Hepatocyte (in vitro differentiated cells): ENCODE measurements at regions not wholly inside any gene's neighbourhood (a gene's known extent, or its start where the extent isn't known, plus 50 kb on each side); places are given as distances from the start of the nearest gene placed in this dataset.

Experiments used
- DNase-seq: peaks from one replicate; pipeline ENCODE4 v3.0.0-alpha.2; 2016; ENCODE audit warnings: low spot score
- H2AFZ ChIP-seq: fragments of 200-600 bp; sonication (generic); 2 replicates; pipeline ENCODE4 v1.6.0; 2016; ENCODE audit warnings: antibody characterized with exemption, mild to moderate bottlenecking
- H3K27ac ChIP-seq: fragments of 200-600 bp; sonication (generic); 2 replicates; pipeline ENCODE4 v1.5.1; 2016; ENCODE audit warnings: mild to moderate bottlenecking
- H3K27me3 ChIP-seq: fragments of 200-600 bp; sonication (generic); 2 replicates; pipeline ENCODE4 v1.6.1; 2016
- H3K36me3 ChIP-seq: fragments of 200-600 bp; sonication (generic); replicated peaks from 2 replicates; pipeline ENCODE4 v1.5.1; 2016; ENCODE audit warnings: low read depth; ENCODE audit not compliant: insufficient read depth
- H3K4me1 ChIP-seq: fragments of 200-600 bp; sonication (generic); 2 replicates; pipeline ENCODE4 v1.5.1; 2016; ENCODE audit warnings: mild to moderate bottlenecking, moderate library complexity; ENCODE audit not compliant: insufficient read depth
- H3K4me2 ChIP-seq: fragments of 200-600 bp; sonication (generic); 2 replicates; pipeline ENCODE4 v1.6.0; 2016
- H3K4me3 ChIP-seq: fragments of 200-600 bp; sonication (generic); 2 replicates; pipeline ENCODE4 v1.5.1; 2016; ENCODE audit warnings: mild to moderate bottlenecking
- H3K79me2 ChIP-seq: fragments of 200-600 bp; sonication (generic); 2 replicates; pipeline ENCODE4 v1.6.0; 2017; ENCODE audit warnings: mild to moderate bottlenecking
- H3K9me2 ChIP-seq: fragments of 200-600 bp; sonication (generic); replicated peaks from 2 replicates; pipeline ENCODE4 v1.6.0; 2017; ENCODE audit warnings: mild to moderate bottlenecking; ENCODE audit not compliant: insufficient read depth
- H3K9me3 ChIP-seq: fragments of 200-600 bp; sonication (generic); 2 replicates; pipeline ENCODE4 v1.5.1; 2016; ENCODE audit warnings: low read depth, mild to moderate bottlenecking
- H4K20me1 ChIP-seq: fragments of 200-600 bp; sonication (generic); 2 replicates; pipeline ENCODE4 v1.6.0; 2016; ENCODE audit warnings: mild to moderate bottlenecking; ENCODE audit not compliant: insufficient read depth, poor library complexity, severe bottlenecking
- CTCF ChIP-seq: fragments of 200-600 bp; sonication (generic); IDR thresholded peaks from 2 replicates; pipeline ENCODE4 v1.5.1; 2016; ENCODE audit warnings: antibody characterized with exemption, mild to moderate bottlenecking; ENCODE audit not compliant: poor library complexity
- EZH2 ChIP-seq: fragments of 200-600 bp; sonication (generic); IDR thresholded peaks from 2 replicates; pipeline ENCODE4 v1.6.1; 2016; ENCODE audit warnings: antibody characterized with exemption, mild to moderate bottlenecking, borderline replicate concordance
- EZH2phosphoT487 ChIP-seq: fragments of 200-600 bp; sonication (generic); IDR thresholded peaks from one replicate; pipeline ENCODE4 v1.6.1; 2018; ENCODE audit warnings: antibody characterized with exemption, mild to moderate bottlenecking, low read depth, moderate library complexity; ENCODE audit not compliant: unreplicated experiment, severe bottlenecking
- WGBS: methylation state at CpG from one replicate; pipeline ENCODE4 v1.1.6; 2016; ENCODE audit warnings: low lambda C conversion rate; ENCODE audit errors: missing lambda C conversion rate; 5-methylcytosine and 5-hydroxymethylcytosine counted together

GRCh38 chr5:29561564-29561963, 1631.9 kb upstream of the CDH6 start:
- H3K27me3 ChIP-seq, result no peaks in the 10 kb centered on the region
- WGBS, result 77% methylated on average over 4 of the region's 4 CpGs
- H3K36me3 ChIP-seq, result no peaks in the 10 kb centered on the region
- H3K9me2 ChIP-seq, result no peaks in the 10 kb centered on the region
- no peaks in the 10 kb centered on the region for H3K9me3 ChIP-seq
- TF ChIP-seq EZH2, result no peak
- TF ChIP-seq CTCF, result no peak
- no peak for TF ChIP-seq EZH2phosphoT487
- no peaks in the 10 kb centered on the region for H3K79me2 ChIP-seq
- no peak overlapping the region for H3K4me3 ChIP-seq
- no peak overlapping the region for H3K4me2 ChIP-seq
- no peak overlapping the region for H2AFZ ChIP-seq
- H4K20me1 ChIP-seq, result no peaks in the 10 kb centered on the region
- DNase-seq, result no peak
- H3K27ac ChIP-seq, result no peak overlapping the region
- no peaks in the 10 kb centered on the region for H3K4me1 ChIP-seq

GRCh38 chr5:29550523-29550922, 1643.0 kb upstream of the CDH6 start:
- no peaks in the 10 kb centered on the region for H3K9me2 ChIP-seq
- no peaks in the 10 kb centered on the region for H3K4me1 ChIP-seq
- TF ChIP-seq EZH2, result no peak
- TF ChIP-seq CTCF, result no peak
- TF ChIP-seq EZH2phosphoT487, result no peak
- no peak overlapping the region for H3K4me2 ChIP-seq
- no peak overlapping the region for H3K27ac ChIP-seq
- no peaks in the 10 kb centered on the region for H4K20me1 ChIP-seq
- H3K9me3 ChIP-seq, result no peaks in the 10 kb centered on the region
- WGBS, result 19% methylated on average over 2 of the region's 2 CpGs
- no peak overlapping the region for H3K4me3 ChIP-seq
- no peaks in the 10 kb centered on the region for H3K36me3 ChIP-seq
- H3K79me2 ChIP-seq, result no peaks in the 10 kb centered on the region
- H2AFZ ChIP-seq, result no peak overlapping the region
- no peaks in the 10 kb centered on the region for H3K27me3 ChIP-seq
- no peak for DNase-seq

GRCh38 chr5:29548262-29548661, 1645.2 kb upstream of the CDH6 start:
- H3K9me3 ChIP-seq, result no peaks in the 10 kb centered on the region
- no peak for DNase-seq
- H3K79me2 ChIP-seq, result no peaks in the 10 kb centered on the region
- H3K36me3 ChIP-seq, result no peaks in the 10 kb centered on the region
- no peak overlapping the region for H2AFZ ChIP-seq
- no peaks in the 10 kb centered on the region for H3K4me1 ChIP-seq
- TF ChIP-seq CTCF, result no peak
- TF ChIP-seq EZH2, result no peak
- TF ChIP-seq EZH2phosphoT487, result no peak
- H3K27me3 ChIP-seq, result no peaks in the 10 kb centered on the region
- H3K4me3 ChIP-seq, result no peak overlapping the region
- no peaks in the 10 kb centered on the region for H4K20me1 ChIP-seq
- 94% methylated on average over 7 of the region's 7 CpGs for WGBS
- no peaks in the 10 kb centered on the region for H3K9me2 ChIP-seq
- no peak overlapping the region for H3K27ac ChIP-seq
- no peak overlapping the region for H3K4me2 ChIP-seq

GRCh38 chr5:29547236-29547865, 1646.1 kb upstream of the CDH6 start:
- Histone ChIP-seq H3K4me3 (no peak overlapping the region), H3K27ac (no peak overlapping the region), H2AFZ (no peak overlapping the region), H3K9me2 (no peaks in the 10 kb centered on the region), H4K20me1 (no peaks in the 10 kb centered on the region), H3K4me2 (no peak overlapping the region), H3K36me3 (no peaks in the 10 kb centered on the region), H3K4me1 (no peaks in the 10 kb centered on the region), H3K79me2 (no peaks in the 10 kb centered on the region), H3K9me3 (no peaks in the 10 kb centered on the region), H3K27me3 (no peaks in the 10 kb centered on the region)
- TF ChIP-seq EZH2phosphoT487 (no peak), CTCF (no peak), EZH2 (no peak)
- no peak for DNase-seq
- 82% methylated on average over 6 of the region's 6 CpGs for WGBS
